ENCODE measurements at regions not wholly inside any gene's neighbourhood (a gene's known extent, or its start where the extent isn't known, plus 50 kb on each side); places are given as distances from the start of the nearest gene placed in this dataset.

GRCh38 chr9:81741103-81741502, 51.8 kb upstream of the TLE1 start:
- DNase-seq (ENCODE audit: low spot score in 2 of 2): no peak
- no peak for FAIRE-seq

- FAIRE-seq: no peak
- no peak for DNase-seq (ENCODE audit: low spot score in 2 of 2)
These were observed 58.7 kb upstream of the TLE1 start for GRCh38 chr9:81748091-81748490.

GRCh38 chr9:81753436-81753835, 64.1 kb upstream of the TLE1 start:
- FAIRE-seq (no peak), DNase-seq (ENCODE audit: low spot score in 2 of 2) (no peak)

DNA sequence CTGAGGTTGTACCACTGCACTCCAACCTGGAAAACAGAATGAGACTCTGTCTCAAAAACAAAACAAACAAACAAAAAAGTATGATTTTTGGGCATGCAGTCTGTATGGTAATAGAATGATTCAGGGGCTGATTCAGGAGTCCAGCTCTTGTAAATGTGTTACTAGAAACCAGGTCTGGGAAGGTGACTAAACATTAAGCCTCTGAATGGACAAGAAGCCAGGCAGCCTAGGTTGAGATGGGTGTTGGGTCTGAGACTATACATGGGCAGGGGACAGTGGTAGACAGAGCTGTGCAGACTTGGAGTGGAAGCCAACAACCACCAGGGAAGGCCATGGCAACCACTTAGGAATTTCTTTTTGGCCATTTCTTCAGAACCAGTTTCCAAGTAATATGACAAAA, 64.9 kb upstream of the TLE1 start:
- no peak for DNase-seq (ENCODE audit: low spot score in 2 of 2)
- FAIRE-seq: no peak

- no peak for FAIRE-seq
- no peak for DNase-seq (ENCODE audit: low spot score in 2 of 2)
These were observed 66.4 kb upstream of the TLE1 start for GRCh38 chr9:81755721-81756120.

- no peak for FAIRE-seq
These were observed 67.2 kb upstream of the TLE1 start for GRCh38 chr9:81756561-81756960.

DNA sequence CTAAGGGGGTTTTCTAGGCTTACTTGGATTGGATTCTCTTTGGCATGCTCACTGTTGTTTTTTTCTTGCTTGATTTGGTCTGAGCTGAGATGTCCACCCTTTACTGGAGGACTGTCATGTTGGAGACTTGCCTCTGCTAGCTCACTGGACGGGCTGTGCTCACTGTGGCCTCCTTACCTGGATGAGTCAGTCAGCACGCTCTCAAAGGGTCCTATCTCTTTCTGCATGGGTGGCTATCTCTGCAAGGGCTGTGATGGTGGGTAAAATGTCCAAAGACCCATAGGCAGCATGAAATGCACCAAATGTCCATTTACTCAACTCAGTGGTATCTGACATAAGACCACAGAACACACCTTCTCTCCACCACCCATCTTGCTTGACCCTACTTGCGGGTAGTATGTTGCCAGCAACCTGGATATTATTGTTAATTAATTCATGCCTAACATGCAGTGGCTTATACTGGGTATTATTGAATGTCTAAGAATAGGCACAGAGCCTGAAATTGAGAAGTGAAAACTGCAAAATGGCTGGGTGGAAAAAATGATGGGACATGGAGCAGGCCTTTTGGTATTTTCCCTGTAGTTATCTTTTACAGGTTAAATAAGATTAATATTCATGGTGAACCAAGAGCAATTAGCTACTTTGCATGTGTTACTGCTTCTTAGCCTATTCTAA, 68.9 kb upstream of the TLE1 start:
- no peak for FAIRE-seq
- no peak for DNase-seq (ENCODE audit: low spot score in 2 of 2)

More at GRCh38 chr9:81756561-81756960, 67.2 kb upstream of the TLE1 start:
- DNase-seq (ENCODE audit: low spot score in 2 of 2): no peak

GRCh38 chr9:81759680-81760215, 70.4 kb upstream of the TLE1 start:
- FAIRE-seq: no peak
- peak in 1 of 2 donors; percentile 11 for DNase-seq (ENCODE audit: low spot score in 2 of 2)

DNA sequence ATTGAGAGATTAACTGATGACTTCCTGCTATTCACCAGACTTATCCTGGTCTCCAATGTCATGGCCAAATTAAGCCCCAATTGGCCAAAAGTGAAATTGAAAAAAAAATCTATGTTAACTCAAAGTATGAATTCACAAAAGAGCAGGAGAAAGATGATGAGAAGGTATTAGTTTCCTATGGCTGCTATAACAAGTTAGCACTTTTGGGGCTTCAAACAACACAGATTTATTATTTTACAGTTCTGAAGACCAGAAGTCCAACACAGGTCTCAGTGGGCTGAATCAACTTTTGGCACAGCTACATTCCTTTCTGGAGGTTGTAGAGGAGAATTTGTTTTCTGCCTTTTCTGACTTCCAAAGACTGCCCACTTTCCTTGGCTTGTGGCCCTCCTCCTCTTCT, 78.6 kb upstream of the TLE1 start:
- no peak for FAIRE-seq
- DNase-seq (ENCODE audit: low spot score in 2 of 2): no peak

- FAIRE-seq: no peak
- DNase-seq (ENCODE audit: low spot score in 2 of 2): no peak
These were observed 82.2 kb upstream of the TLE1 start for GRCh38 chr9:81771571-81771970.

DNA sequence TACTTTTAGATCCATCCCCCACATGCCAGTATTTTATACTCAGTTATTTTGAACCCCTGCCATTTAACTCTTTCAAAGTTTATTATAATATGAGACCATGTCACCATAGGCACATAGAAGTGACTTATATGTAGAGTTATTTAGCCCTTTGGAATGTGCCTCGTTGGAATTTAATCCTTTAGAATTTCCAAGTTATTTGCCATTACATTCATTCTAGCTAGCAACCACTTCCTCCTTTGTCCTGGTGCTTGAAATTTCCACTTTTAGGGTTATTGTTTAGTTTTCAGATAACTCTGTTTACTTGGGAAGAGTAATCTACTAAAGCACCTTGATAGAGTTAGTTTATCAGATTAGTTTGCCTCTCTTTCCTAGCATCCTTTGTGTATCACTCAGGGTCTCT, 82.8 kb upstream of the TLE1 start:
- DNase-seq (ENCODE audit: low spot score in 2 of 2) (no peak), FAIRE-seq (no peak)

DNA sequence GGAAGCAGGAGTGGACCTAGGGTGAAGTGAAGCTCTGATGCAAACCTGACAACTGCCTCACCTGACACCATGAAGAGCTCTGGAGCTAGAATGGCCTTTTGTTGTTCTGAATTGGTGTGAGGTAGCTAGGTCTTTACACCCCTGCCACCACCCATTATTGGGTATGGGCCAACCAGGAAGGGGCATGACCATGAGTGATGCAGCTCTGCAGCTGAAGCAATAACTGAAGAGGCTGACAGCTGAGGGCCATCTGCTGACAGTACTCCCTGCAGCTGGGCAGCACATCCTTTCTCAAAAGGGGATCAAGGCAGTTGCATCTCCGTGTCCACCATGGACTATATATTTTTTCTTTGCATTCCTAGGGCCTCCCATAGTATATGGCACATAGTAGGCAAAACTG, 87.0 kb upstream of the TLE1 start:
- no peak for FAIRE-seq
- DNase-seq (ENCODE audit: low spot score in 2 of 2): no peak

DNA sequence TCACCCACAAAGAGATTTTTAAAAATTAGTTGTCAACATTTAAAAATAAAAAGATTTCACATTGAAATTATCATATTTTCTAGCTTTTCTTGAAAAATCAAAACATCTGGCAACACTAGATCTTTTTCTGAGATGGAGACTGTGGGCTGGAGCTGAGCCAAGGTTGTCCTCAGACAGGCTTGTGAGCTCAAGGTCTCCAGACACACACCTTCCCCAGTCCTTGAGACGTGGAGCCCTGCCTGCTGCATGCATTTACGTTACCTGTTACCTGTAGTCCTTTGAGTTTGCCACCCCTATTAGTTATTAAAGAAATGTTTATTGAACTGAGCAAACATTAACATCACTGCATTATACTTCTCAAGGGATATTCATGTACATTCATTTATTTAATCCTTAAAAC, 87.5 kb upstream of the TLE1 start:
- FAIRE-seq: no peak
- DNase-seq (ENCODE audit: low spot score in 2 of 2): no peak

- DNase-seq (ENCODE audit: low spot score in 2 of 2) (no peak), FAIRE-seq (no peak)
These were observed 88.1 kb upstream of the TLE1 start for GRCh38 chr9:81777482-81777881.

GRCh38 chr9:81782313-81782995, 93.1 kb upstream of the TLE1 start:
- no peak for FAIRE-seq
- no peak for DNase-seq (ENCODE audit: low spot score in 2 of 2)

GRCh38 chr9:81787747-81788632, 98.6 kb upstream of the TLE1 start:
- FAIRE-seq: no peak
- no peak for DNase-seq (ENCODE audit: low spot score in 2 of 2)

GRCh38 chr9:81789721-81790120, 100.4 kb upstream of the TLE1 start:
- FAIRE-seq (no peak), DNase-seq (ENCODE audit: low spot score in 2 of 2) (no peak)

DNA sequence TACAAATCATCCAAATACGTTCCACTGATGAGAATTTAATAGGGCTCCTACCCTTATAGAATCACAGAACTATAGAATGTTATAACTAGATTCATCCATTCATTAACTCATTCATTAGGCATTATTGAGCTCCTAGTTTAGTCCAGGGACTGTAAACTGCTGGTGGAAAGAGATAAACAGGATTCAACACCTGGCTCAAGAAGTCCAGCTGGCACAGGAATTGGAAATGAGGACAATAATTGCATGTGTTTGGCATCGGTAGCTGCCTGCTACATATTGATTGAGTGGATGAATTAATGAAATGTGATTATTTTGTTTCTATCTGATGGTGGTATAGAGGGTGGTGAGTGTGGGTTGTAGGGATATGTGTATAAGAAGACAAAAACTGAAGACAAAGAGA, 100.8 kb upstream of the TLE1 start:
- DNase-seq (ENCODE audit: low spot score in 2 of 2) (no peak), FAIRE-seq (no peak)

GRCh38 chr9:81791076-81791475, 101.7 kb upstream of the TLE1 start:
- FAIRE-seq (no peak), DNase-seq (ENCODE audit: low spot score in 2 of 2) (no peak)

GRCh38 chr9:81798606-81799005, 109.3 kb upstream of the TLE1 start:
- DNase-seq (ENCODE audit: low spot score in 2 of 2) (no peak), FAIRE-seq (no peak)

DNA sequence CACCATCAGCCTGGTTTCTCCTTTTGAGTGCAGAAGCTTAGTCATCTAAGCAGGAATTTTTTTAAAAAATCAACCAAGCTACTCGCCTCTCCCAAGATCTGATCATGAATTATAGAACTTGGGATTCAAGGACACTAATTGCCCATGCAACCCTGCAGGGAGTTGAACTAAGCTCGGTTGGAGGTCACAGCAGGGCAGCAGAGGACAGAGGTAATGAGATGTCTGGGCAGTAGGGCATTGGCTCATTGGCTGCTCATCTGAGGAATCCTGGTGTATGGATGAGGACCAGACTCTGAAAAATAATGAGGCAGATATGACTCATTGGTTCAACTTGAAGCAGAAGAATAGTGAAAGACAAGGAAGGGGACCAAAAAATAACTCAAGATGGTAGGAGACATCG, 111.8 kb upstream of the TLE1 start:
- no peak for DNase-seq (ENCODE audit: low spot score in 2 of 2)

More for the DNA sequence above, 111.8 kb upstream of the TLE1 start:
- FAIRE-seq: no peak

All from frontal cortex (tissue), 3 donors.